HG02840 (cell line): ENCODE measurements at regions not wholly inside any gene's neighbourhood (a gene's known extent, or its start where the extent isn't known, plus 50 kb on each side); places are given as distances from the start of the nearest gene placed in this dataset.

Source experiments
- ATAC-seq: cut with Tn5 transposase; IDR thresholded peaks from one replicate; pipeline ENCODE4 v1.9.1; 2021; ENCODE audit warnings: mild to moderate bottlenecking, moderate library complexity, moderate number of reproducible peaks; ENCODE audit not compliant: unreplicated experiment, low FRiP score

DNA sequence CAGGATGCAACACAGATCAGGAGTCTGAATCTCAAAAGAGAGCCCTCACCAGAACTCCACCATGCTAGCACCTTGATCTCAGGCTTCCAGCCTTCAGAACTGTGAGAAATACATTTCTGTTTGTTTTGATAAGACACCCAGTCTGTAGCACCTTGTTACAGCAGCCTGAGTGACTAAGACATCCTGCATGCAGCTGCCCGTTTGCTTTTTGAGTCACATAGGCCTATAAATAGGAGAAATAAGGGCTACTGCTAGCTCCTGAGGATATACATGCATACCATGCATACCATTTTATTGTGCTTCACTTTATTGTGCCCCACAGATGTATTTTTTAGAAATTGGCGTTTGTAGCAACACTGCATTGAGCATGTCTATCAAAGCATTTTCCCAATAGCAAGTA is 337.8 kb downstream of the CDH2 start:
- no peak for ATAC-seq

DNA sequence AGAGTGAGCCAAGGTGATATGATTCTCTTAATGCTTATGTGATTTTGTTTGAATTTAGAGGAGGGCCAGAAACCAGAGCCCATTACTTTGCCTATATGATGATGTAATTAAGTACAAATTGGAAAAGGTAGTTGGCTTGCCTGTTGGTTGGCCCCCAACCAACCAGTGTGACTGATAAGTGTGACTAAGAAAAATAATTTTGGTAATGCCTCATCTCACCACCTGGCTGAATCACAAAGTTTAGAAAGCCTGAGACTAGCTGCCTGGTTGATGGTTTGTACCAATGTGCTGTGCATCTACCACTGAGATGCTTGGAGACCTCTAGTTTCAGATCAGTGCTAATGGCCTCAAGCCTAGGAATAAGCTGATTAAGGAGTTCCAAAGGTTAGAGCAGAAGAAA is 338.7 kb downstream of the CDH2 start:
- ATAC-seq: no peak

DNA sequence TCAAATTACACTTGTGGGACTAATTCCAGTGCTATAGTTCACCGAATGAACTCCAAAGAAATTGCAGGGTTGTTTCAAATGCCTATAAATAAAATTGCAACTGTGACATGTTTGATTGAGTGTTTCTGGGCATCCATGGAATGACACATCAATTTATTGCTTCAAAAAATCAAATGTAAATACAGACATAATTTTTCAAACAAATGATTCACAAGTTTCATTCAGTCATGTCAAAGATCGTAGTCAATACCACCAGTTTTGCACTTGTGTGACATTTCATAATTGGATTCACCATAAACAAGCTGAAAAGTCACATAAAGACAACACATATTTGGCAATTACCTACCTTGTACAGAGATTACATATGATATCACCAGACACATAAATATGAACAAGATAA is 350.8 kb downstream of the CDH2 start:
- ATAC-seq: no peak

GRCh38 chr18:27825689-27826088 is 351.2 kb downstream of the CDH2 start:
- no peak for ATAC-seq

GRCh38 chr18:27824841-27825681 is 351.9 kb downstream of the CDH2 start:
- ATAC-seq: no peak

DNA sequence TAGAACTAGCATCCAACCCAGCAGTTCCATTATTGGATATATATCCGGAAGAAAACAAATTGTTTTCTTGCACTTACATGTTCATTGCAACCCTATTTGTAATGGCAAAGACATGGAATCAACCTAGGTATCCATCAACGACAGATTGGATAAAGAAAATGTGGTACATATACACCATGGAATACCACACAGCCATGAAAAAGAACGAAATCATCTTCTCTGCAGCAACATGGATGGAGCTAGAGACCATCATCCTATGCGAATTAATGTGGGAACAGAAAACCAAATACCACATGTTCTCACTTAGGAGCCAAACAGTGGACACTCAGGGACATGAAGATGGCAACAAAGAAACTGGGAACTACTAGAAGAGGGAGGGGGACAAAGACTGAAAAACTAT is 352.7 kb downstream of the CDH2 start:
- ATAC-seq: no peak

DNA sequence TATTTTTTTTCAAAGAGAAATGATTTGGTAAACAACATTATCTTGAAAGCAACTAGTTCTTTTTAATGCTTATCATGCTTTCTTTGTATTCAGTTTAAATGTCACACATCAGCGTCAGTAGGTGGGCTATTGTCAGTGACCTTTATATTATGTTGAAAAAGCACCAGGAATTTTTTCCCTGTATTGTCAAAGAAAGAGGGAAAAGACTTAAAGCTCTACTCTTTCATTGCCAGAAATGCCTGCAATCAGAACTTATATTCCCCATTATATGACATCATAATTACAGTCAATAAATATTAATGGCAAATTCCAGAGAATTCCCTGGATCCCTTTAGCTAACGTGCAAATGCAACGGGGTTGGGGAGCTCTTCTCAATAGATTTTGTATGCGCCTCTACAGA is 353.9 kb downstream of the CDH2 start:
- no peak for ATAC-seq

- no peak for ATAC-seq
These were observed 368.2 kb downstream of the CDH2 start for GRCh38 chr18:27808683-27809082.

DNA sequence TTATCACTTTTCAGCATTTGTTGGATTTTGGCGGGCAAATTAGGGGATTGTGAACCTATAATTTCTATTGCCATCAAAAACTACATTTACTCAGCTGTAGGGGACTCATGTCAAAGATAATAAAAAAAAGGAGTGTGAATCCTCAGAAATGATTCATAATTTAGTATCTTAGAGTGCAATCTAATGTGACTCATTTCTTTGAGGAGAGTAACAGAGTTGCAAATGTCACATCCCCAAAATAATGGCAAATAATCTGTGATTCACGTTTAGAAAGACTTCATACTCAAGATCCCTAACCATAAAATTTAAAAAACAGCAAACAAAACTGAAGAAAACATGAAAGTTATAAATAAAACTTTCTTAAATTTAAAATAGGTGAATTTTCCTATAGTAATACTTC is 373.0 kb downstream of the CDH2 start:
- no peak for ATAC-seq

- no peak for ATAC-seq
These were observed 379.4 kb downstream of the CDH2 start for GRCh38 chr18:27797484-27797883.

- no peak for ATAC-seq
These were observed 382.6 kb downstream of the CDH2 start for GRCh38 chr18:27794181-27794926.

- no peak for ATAC-seq
These were observed 383.7 kb downstream of the CDH2 start for GRCh38 chr18:27793013-27793785.

GRCh38 chr18:27789406-27789805 is 387.5 kb downstream of the CDH2 start:
- no peak for ATAC-seq

DNA sequence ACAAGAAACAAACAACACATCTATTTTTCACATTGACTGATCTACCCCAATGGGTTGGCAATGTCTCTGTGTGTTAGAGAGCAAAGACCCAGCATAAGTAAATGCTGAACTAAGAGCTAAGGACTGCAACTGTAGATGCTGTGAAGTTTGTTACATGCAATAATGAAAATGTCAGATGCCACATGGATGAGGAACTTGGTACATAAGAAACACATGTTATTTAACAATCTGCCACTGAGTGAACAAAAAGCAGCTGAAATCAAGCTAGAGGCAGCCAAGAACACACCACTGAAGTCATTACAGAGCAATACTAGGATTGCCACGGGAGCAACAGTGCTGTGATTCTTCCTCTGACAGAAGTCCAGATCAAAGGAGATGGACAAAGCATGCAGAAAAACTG is 389.4 kb downstream of the CDH2 start:
- ATAC-seq: no peak

DNA sequence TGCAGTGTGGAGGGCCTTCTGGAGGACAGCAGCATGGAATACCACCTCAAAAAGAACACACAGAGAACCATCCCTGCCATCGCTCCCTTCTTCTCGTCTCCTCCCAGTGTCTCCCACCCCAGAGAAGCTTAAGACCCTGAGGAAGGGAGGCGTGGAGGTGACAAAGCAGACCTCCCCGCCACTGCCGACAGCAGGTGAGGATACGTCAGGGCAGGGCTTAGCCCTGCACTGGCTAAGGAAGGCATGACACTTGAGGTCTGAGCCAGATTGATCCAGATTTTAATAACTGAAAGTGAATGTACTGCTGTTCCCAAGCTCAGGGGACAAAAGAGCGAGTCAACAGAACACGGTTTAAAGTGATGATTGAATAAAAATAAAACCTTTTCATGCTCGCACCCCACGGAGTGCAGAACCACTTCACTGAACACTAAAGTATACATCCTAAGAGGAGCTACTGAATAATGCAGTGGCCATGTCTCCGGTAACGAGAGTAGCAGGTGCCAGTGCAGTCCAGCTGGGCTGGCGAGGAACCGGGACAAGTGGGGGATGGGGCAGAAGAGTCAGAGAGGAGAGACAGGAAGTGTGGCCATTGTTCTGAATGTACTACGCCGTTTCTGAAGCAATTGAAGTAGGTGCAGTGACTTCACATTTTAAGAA is 391.0 kb downstream of the CDH2 start:
- no peak for ATAC-seq

DNA sequence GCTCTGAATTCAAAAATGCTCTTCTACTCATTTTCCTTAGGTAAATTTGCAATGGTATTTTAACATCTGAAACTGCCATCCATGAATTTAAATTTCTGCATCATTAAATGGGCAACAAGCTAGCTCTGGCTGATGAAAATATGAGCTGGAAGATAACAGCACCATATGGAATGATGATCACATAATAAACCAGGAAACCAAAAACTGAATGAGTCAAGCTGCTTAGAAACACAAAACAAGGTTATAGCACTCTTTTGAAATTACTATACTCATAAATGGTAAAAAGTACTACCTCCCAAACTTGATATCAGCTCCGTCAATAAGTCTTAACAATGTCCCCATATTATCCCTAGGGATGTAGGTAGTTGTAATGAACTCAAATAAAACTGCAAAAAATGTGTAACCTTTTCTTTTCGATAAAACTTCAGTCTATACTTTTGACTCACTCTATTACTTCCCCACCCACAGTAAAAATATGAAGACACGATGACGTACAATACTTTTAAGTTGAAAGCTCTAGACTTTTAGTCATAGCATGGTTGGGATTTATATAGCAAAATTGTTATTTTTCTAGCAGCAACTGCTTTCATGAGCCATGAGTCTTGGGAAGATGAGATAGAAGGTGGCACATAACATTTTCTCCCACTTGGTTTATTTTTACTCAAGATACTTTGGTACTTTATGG is 396.7 kb downstream of the CDH2 start:
- no peak for ATAC-seq

GRCh38 chr18:27778925-27779324 is 398.0 kb downstream of the CDH2 start:
- ATAC-seq: no peak

DNA sequence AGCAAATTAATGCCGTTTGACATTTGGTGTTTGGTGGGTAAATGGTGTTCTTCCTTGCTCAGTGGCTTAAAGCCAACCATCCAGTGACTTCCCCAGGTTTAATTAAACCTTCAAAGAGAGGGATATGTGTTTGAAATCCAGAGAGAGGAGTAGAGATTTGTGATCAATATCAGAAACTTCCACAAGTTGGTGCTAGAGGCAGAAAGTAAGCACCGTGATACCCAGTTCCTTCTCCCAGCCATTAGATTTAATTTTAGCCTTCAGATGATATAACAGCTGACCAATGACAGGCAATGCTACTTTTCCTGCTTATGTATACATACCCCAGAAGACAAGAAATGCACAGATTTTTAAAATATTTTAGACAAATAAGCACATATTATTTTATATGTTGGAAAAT is 398.5 kb downstream of the CDH2 start:
- ATAC-seq: no peak

DNA sequence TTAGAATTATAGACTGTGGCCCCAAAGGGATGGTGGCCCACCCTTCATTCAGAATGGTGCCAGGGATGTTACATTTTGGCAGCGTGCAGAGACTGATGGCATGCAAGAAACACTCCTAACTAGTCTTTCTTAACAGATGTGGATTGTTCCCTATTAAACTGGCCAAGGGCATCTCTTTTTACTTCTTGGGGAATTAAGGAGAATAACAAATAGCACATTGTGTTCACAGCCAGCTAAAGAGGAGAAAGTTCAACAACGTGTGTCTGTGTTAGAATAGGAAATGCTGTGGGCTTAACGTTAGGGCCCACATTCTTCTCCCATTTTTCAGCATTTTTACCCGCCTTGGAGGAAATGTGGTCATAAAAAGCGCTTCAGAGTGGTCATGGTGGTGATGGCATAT is 404.8 kb downstream of the CDH2 start:
- ATAC-seq: no peak

DNA sequence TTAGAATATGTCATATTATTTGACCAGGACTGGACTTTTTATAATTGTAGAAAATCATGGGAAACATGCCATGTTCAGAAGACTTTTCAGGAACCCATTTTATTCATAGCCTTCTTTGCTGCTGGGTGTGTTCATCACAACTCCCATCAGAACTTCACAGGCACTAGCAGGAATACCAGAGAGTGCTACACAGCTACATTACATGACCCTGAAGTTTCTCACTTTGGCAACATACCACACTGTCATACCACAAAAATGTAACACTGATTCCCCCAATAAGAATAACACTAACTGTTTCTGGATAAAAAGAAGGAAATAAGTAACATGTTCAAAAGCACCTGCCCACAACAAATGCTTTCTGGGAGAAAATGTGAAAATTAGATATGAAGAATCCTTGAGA is 405.4 kb downstream of the CDH2 start:
- ATAC-seq: no peak
